ENCODE measurements at regions not wholly inside any gene's neighbourhood (a gene's known extent, or its start where the extent isn't known, plus 50 kb on each side); places are given as distances from the start of the nearest gene placed in this dataset.
"Not testable (repeated sequence)": the region's sequence is repeated elsewhere in the genome, so short reads cannot be mapped to it uniquely, and the experiment has no call there.

DNA sequence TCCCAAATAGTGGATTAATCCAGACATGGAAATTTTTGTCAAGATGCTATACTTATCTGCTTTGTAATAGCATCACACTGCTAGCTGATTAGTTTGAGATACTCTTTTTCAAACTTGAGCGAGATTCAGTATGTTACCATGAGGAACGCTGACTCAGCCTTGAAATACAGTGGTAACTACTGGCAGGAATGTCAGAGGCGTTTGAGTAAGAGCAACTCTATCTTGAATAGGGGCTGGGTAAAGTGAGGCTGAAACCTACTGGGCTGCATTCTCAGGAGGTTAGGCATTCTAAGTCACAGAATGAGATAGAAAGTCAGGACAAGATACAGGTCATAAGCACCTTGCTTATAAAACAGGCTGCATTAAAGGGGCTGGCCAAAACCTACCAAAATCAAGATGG, 2519.6 kb downstream of the ARAP2 start:
- intact Hi-C loops (cut with DNase I; ENCODE audit: low total_unique reads), result no loop called here
- no peak overlapping the region for H3K27ac ChIP-seq
- H3K9me3 ChIP-seq, result no peaks in the 10 kb centered on the region
- H3K36me3 ChIP-seq, result no peaks in the 10 kb centered on the region
- DNase-seq (ENCODE audit: low spot score in 2 of 2), result no peak
- H3K4me3 ChIP-seq, result no peak overlapping the region
- TF ChIP-seq CTCF (IDR thresholded peaks at IDR 0.05), result no peak
- TF ChIP-seq POLR2A (IDR thresholded peaks at IDR 0.05), result no peak
- no peak for TF ChIP-seq POLR2AphosphoS5 (IDR thresholded peaks at IDR 0.05)
- H3K4me1 ChIP-seq, result no peaks in the 10 kb centered on the region
- H3K27me3 ChIP-seq, result no peaks in the 10 kb centered on the region

- no peaks in the 10 kb centered on the region for H3K27me3 ChIP-seq
- no peak for DNase-seq (ENCODE audit: low spot score in 2 of 2)
- H3K9me3 ChIP-seq, result peaks cover 0 to 2% of the 10 kb centered on the region in 2 donors
- TF ChIP-seq POLR2AphosphoS5 (IDR thresholded peaks at IDR 0.05), result no peak
- no peak for TF ChIP-seq POLR2A (IDR thresholded peaks at IDR 0.05)
- no peak for TF ChIP-seq CTCF (IDR thresholded peaks at IDR 0.05)
- no peak overlapping the region for H3K27ac ChIP-seq
- H3K4me3 ChIP-seq, result no peak overlapping the region
- H3K4me1 ChIP-seq, result no peaks in the 10 kb centered on the region
- no peaks in the 10 kb centered on the region for H3K36me3 ChIP-seq
- intact Hi-C loops (cut with DNase I; ENCODE audit: low total_unique reads), result no loop called here
Measured at GRCh38 chr4:33725861-33726260, 2518.5 kb downstream of the ARAP2 start.

DNA sequence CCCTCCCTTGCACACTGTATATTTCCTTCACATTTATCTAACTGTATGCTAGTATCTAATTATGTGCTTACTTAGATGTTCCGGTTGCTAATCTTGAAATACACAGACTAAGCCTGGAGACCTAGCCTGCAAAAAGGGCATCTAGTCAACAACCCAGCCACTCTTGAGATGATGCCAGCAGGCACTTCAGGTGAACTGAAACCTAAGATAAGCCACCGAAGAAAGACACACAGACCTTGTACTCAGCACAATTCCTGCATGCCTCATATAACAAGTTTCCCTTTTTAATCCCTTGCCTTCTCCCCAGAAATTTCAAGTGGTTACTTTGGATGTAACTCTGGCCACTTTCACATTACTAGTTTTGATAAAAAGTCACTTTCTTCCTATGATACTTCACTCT, 2506.6 kb downstream of the ARAP2 start:
- DNase-seq (ENCODE audit: low spot score in 2 of 2), result no peak
- H3K27ac ChIP-seq, result no peak overlapping the region
- intact Hi-C loops (cut with DNase I; ENCODE audit: low total_unique reads), result no loop called here
- H3K27me3 ChIP-seq, result no peaks in the 10 kb centered on the region
- H3K4me3 ChIP-seq, result no peak overlapping the region
- no peaks in the 10 kb centered on the region for H3K4me1 ChIP-seq
- no peaks in the 10 kb centered on the region for H3K9me3 ChIP-seq
- H3K36me3 ChIP-seq, result no peaks in the 10 kb centered on the region
- TF ChIP-seq CTCF (IDR thresholded peaks at IDR 0.05) (no peak), POLR2AphosphoS5 (IDR thresholded peaks at IDR 0.05) (no peak), POLR2A (IDR thresholded peaks at IDR 0.05) (no peak)

DNA sequence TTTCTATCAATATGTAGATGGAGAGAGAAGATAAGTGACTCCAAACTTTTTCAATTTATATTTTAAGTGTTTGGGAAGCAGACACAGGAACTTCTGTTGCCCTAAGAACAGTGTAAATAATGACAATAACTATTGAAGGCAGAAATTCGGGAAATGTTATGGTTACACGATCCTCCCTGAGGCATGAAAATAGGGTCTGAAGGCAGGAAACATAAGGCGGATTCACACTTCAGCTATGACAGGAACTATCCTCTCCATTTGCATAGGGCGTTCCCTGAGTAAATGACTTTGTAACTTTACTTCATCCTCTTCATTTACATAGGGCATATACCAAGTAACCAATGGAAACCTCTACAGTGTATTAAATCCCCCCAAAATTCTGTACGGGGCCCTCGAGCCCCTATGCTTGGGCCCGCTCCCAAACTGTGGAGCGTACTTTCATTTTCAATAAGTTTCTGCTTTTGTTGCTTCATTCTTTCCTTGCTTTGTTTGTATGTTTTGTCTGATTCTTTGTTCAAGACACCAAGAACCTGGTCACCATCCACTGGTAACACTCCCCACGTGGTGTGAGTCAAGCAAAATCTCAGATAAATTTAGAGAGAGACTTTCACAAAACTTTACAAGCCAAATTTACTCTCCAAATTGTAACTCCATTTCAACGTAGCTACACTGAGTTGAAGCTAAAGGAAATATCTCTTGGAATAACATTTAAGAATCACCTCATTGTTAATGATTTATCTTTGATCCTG, 2504.3 kb downstream of the ARAP2 start:
- no peaks in the 10 kb centered on the region for H3K27me3 ChIP-seq
- no peak for TF ChIP-seq POLR2AphosphoS5 (IDR thresholded peaks at IDR 0.05)
- TF ChIP-seq CTCF (IDR thresholded peaks at IDR 0.05), result no peak
- TF ChIP-seq POLR2A (IDR thresholded peaks at IDR 0.05), result no peak
- no peak overlapping the region for H3K4me3 ChIP-seq
- H3K36me3 ChIP-seq, result no peaks in the 10 kb centered on the region
- intact Hi-C loops (cut with DNase I; ENCODE audit: low total_unique reads), result no loop called here
- H3K9me3 ChIP-seq, result peaks cover 0 to 5% of the 10 kb centered on the region in 2 donors
- H3K27ac ChIP-seq, result no peak overlapping the region
- no peaks in the 10 kb centered on the region for H3K4me1 ChIP-seq
- no peak for DNase-seq (ENCODE audit: low spot score in 2 of 2)

DNA sequence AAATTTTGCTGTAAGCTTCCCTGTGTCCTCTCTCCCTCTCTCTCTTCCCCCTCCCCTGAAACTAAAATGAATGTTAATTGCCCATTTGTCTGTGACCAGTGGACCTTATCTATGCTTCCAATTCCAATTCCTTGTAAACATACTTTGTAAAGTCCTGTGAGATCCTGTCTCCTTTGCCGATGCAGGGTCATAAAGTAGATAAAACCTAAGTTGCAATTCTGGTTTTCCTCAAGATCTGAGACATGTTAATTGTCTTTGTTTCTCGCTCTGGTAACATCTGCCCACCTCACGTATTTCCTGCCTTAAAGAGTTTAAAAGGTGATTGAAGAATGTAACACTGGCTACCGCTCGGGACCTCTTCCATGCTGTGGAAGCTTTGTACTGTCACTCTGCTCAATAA, 2503.4 kb downstream of the ARAP2 start:
- DNase-seq (ENCODE audit: low spot score in 2 of 2); H3K4me1 ChIP-seq; H3K9me3 ChIP-seq; H3K27ac ChIP-seq; H3K36me3 ChIP-seq; H3K4me3 ChIP-seq; H3K27me3 ChIP-seq; intact Hi-C loops (cut with DNase I; ENCODE audit: low total_unique reads): not testable (repeated sequence)
